ENCODE measurements at regions not wholly inside any gene's neighbourhood (a gene's known extent, or its start where the extent isn't known, plus 50 kb on each side); places are given as distances from the start of the nearest gene placed in this dataset.
A peak's percentile ranks its signal among the peaks of the same experiment; 100 is the strongest.

DNA sequence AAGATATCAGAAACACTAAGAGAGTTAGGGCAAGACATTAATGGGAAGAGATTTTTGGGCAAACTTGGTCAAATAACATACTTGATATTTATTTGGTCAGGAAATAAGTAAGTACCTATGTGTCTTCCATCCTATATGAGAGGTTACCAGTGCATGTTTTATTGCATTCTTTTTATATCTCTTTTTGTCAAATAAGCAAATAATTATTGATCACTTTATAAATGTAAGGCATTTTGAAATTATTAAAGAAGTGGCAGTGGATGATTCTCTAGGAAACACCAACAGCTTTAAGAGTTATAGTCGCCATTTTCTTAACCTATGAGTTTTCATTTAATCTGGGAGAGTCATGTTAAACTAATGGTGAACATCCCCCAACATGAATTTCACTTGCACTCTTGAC is 453.3 kb downstream of the MEIS1 start:
- POLR2A ChIA-PET (ENCODE audit: unreplicated experiment): no interaction called here
- no peak overlapping the region for H3K4me2 ChIP-seq
- no peak overlapping the region for H2AFZ ChIP-seq
- no peaks in the 10 kb centered on the region for H3K79me2 ChIP-seq (ENCODE audit: low read depth)
- H3K9me3 ChIP-seq (ENCODE audit: insufficient read depth, low read depth): no peaks in the 10 kb centered on the region
- no peaks in the 10 kb centered on the region; the same call in 1 of the 2 replicates for H3F3A ChIP-seq (ENCODE audit: insufficient read depth, low read depth)
- H3K27me3 ChIP-seq (ENCODE audit: insufficient read depth, low read depth): no peaks in the 10 kb centered on the region
- no peaks in the 10 kb centered on the region for H3K9me2 ChIP-seq (ENCODE audit: insufficient read depth)
- intact Hi-C loops (cut with micrococcal nuclease; ENCODE audit: unreplicated experiment): no loop called here
- DNase-seq: no peak
- H3K4me1 ChIP-seq (replicated peaks; ENCODE audit: insufficient read depth): peaks cover 10% of the 10 kb centered on the region; the same call in 1 of the 2 replicates
- H3K27ac ChIP-seq: no peak overlapping the region
- no peak for TF ChIP-seq EZH2 (IDR thresholded peaks at IDR 0.05; ENCODE audit: low read depth)
- H3K36me3 ChIP-seq (ENCODE audit: low read depth): no peaks in the 10 kb centered on the region
- CTCF ChIA-PET: no interaction called here
- no TSS peak for BruUV-seq (replicated peaks)
- H3K4me3 ChIP-seq: no peak overlapping the region
- no peaks in the 10 kb centered on the region for H4K20me1 ChIP-seq (ENCODE audit: insufficient read depth)

- no TSS peak for BruUV-seq (replicated peaks)
- intact Hi-C loops (cut with micrococcal nuclease; ENCODE audit: unreplicated experiment): no loop called here
- no peaks in the 10 kb centered on the region for H3K9me2 ChIP-seq (ENCODE audit: insufficient read depth)
- H2AFZ ChIP-seq: no peak overlapping the region
- TF ChIP-seq EZH2 (IDR thresholded peaks at IDR 0.05; ENCODE audit: low read depth) (no peak), CTCF (conservative IDR thresholded peaks at IDR 0.05) (no peak)
- H3K27ac ChIP-seq: peak overlapping the region; percentile 61
- H3K4me1 ChIP-seq (replicated peaks; ENCODE audit: insufficient read depth): peaks cover 10% of the 10 kb centered on the region; the same call in 1 of the 2 replicates
- no peaks in the 10 kb centered on the region for H3K27me3 ChIP-seq (ENCODE audit: insufficient read depth, low read depth)
- no peaks in the 10 kb centered on the region; the same call in 1 of the 2 replicates for H3F3A ChIP-seq (ENCODE audit: insufficient read depth, low read depth)
- H3K36me3 ChIP-seq (ENCODE audit: low read depth): no peaks in the 10 kb centered on the region
- H3K79me2 ChIP-seq (ENCODE audit: low read depth): no peaks in the 10 kb centered on the region
- no peaks in the 10 kb centered on the region for H3K9me3 ChIP-seq (ENCODE audit: insufficient read depth, low read depth)
- H3K4me2 ChIP-seq: no peak overlapping the region
- H4K20me1 ChIP-seq (ENCODE audit: insufficient read depth): no peaks in the 10 kb centered on the region
- no peak overlapping the region for H3K4me3 ChIP-seq
- peak in 1 of 2 experiments; percentile 74 for DNase-seq
- POLR2A ChIA-PET (ENCODE audit: unreplicated experiment): no interaction called here
- CTCF ChIA-PET: no interaction called here
These were observed 454.1 kb downstream of the MEIS1 start for GRCh38 chr2:66888791-66889631.

DNA sequence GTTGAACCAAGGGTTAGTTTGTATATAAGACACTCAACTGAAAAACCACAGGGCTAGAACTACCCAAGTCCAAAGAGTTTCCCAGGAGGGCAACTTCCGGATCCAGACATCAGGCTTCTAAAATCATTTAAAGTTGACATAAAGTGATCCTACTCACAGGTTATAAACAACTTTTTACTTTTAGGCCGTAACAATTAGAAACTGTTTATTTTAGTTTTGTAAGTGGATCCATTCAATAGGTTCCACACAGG is 454.6 kb downstream of the MEIS1 start:
- no peaks in the 10 kb centered on the region for H3K9me2 ChIP-seq (ENCODE audit: insufficient read depth)
- POLR2A ChIA-PET (ENCODE audit: unreplicated experiment): no interaction called here
- no peak for DNase-seq
- H3K27me3 ChIP-seq (ENCODE audit: insufficient read depth, low read depth): no peaks in the 10 kb centered on the region
- H3K9me3 ChIP-seq (ENCODE audit: insufficient read depth, low read depth): no peaks in the 10 kb centered on the region
- H3F3A ChIP-seq (ENCODE audit: insufficient read depth, low read depth): no peaks in the 10 kb centered on the region; the same call in 1 of the 2 replicates
- H3K4me1 ChIP-seq (replicated peaks; ENCODE audit: insufficient read depth): peaks cover 10% of the 10 kb centered on the region; the same call in 1 of the 2 replicates
- CTCF ChIA-PET: no interaction called here
- no peaks in the 10 kb centered on the region for H4K20me1 ChIP-seq (ENCODE audit: insufficient read depth)
- H3K79me2 ChIP-seq (ENCODE audit: low read depth): no peaks in the 10 kb centered on the region
- peak overlapping the region; percentile 59 for H3K27ac ChIP-seq
- H2AFZ ChIP-seq: no peak overlapping the region
- H3K36me3 ChIP-seq (ENCODE audit: low read depth): no peaks in the 10 kb centered on the region
- no peak overlapping the region for H3K4me3 ChIP-seq
- no peak overlapping the region for H3K4me2 ChIP-seq
- TF ChIP-seq CTCF (conservative IDR thresholded peaks at IDR 0.05): no peak
- no peak for TF ChIP-seq EZH2 (IDR thresholded peaks at IDR 0.05; ENCODE audit: low read depth)
- intact Hi-C loops (cut with micrococcal nuclease; ENCODE audit: unreplicated experiment): no loop called here
- no TSS peak for BruUV-seq (replicated peaks)
